Bronchial epithelial cell (primary cell): ENCODE measurements at regions not wholly inside any gene's neighbourhood (a gene's known extent, or its start where the extent isn't known, plus 50 kb on each side); places are given as distances from the start of the nearest gene placed in this dataset.

Source experiments
- DNase-seq: peaks from one replicate; pipeline ENCODE4 v3.0.0-alpha.2; 2010; ENCODE audit warnings: low read depth
- FAIRE-seq: peaks from 2 replicates; lab custom pipeline; 2011; peaks lifted over from hg19 to GRCh38; lab: Jason Lieb, UNC
- H3K27me3 ChIP-seq: 2 replicates; pipeline ENCODE4 v1.5.1; 2011; ENCODE audit warnings: low read length; ENCODE audit not compliant: control insufficient read depth, insufficient read depth
- H3K36me3 ChIP-seq: 2 replicates; pipeline ENCODE4 v1.5.1; 2011; ENCODE audit warnings: low read length; ENCODE audit not compliant: control insufficient read depth, insufficient read depth
- H3K4me3 ChIP-seq: 2 replicates; pipeline ENCODE4 v1.5.1; 2011; ENCODE audit warnings: mild to moderate bottlenecking, low read depth, low read length, control low read depth
- TF ChIP-seq, protein P1 (sequence below): IDR thresholded peaks from 2 replicates; pipeline ENCODE4 v1.5.1; 2011; ENCODE audit warnings: mild to moderate bottlenecking, moderate library complexity, low read length, control low read depth, inconsistent platforms; ENCODE audit not compliant: insufficient read depth, severe bottlenecking

DNA sequence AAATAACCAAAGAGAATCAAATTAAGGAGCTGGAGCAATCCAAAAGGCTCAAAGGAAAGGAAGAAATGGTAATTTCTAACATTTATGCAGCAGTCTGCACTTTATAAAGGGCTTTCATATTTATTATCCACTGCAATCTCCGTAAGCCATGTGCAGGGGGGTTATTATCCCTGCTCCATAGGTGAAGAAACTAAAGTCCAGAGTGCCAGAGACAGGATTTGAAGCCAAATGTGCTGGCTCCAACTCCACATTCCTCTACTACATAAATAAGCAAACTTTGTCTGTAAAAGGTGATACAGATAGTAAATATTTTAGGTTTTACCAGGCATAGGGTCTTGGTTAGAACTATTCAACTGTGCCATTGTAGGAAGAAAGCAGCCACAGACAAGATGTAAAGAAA is 221.4 kb downstream of the MINAR1 start:
- H3K4me3 ChIP-seq, result no peak overlapping the region
- DNase-seq, result no peak
- H3K27me3 ChIP-seq, result no peaks in the 10 kb centered on the region
- no peak for FAIRE-seq
- TF ChIP-seq, protein P1, sequence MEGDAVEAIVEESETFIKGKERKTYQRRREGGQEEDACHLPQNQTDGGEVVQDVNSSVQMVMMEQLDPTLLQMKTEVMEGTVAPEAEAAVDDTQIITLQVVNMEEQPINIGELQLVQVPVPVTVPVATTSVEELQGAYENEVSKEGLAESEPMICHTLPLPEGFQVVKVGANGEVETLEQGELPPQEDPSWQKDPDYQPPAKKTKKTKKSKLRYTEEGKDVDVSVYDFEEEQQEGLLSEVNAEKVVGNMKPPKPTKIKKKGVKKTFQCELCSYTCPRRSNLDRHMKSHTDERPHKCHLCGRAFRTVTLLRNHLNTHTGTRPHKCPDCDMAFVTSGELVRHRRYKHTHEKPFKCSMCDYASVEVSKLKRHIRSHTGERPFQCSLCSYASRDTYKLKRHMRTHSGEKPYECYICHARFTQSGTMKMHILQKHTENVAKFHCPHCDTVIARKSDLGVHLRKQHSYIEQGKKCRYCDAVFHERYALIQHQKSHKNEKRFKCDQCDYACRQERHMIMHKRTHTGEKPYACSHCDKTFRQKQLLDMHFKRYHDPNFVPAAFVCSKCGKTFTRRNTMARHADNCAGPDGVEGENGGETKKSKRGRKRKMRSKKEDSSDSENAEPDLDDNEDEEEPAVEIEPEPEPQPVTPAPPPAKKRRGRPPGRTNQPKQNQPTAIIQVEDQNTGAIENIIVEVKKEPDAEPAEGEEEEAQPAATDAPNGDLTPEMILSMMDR, result no peak
- H3K36me3 ChIP-seq, result no peaks in the 10 kb centered on the region

DNA sequence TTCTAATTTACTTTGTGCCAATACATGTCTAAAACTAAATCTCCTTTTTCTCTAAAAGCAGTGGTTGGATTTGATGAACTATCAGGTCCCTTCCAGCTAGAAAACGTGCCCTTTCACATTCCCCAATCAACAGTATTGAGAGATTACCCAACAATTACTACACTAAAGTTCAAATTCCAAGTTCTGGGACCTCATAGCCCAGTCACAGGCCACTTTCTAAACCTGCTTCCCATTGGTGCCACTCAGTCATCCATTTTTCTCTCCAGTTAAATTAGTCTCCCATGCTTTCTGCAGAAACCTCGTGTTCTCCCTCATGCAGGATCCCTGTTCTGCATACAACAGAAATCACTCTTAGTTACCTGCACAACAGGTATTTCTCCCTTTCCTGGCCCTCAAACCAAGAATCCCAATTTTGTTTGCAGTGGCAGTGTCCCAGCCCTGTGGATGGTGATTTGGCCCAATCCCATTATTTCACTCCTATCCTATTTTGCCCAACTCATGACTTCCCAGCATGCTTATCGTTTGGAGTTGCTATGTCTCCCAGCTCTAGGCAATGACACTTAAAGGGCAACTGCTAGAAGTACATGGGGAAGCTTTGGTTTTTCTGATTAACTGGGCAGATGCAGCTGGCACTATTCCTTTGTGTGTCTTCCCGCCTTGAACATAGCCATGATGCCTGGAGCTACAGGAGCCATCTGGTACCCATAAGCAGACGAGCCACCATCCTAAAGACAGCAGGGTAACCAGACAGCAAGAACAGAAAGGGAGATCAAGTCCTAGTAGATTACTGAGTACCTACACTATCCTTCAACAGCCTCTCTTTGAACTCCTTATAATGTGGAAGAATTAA is 224.2 kb downstream of the MINAR1 start:
- Histone ChIP-seq H3K36me3 (no peaks in the 10 kb centered on the region), H3K27me3 (no peaks in the 10 kb centered on the region), H3K4me3 (no peak overlapping the region)
- FAIRE-seq (no peak), DNase-seq (no peak)
- TF ChIP-seq, protein P1, result no peak

DNA sequence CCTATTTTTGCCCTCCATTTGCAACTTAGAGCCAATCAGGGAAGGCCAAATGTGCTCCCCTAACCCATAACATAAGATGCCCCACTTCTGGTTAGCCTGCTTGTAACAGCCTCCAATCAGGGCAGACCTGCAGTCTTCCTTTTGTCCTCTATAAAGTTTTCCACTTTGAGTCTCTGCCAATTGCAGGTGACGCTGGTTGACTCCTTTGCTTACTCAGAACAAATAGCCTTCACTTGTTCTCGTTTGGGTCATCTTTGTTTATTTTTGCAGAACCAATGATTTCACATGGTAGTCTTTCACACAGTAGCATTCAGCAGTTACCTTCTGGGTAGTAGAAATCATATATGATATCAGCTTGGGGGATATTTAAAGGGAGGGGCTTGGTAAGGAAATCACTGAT is 225.6 kb downstream of the MINAR1 start:
- TF ChIP-seq, protein P1, result no peak
- no peak for FAIRE-seq
- no peak for DNase-seq
- Histone ChIP-seq H3K4me3 (no peak overlapping the region), H3K27me3 (no peaks in the 10 kb centered on the region), H3K36me3 (no peaks in the 10 kb centered on the region)

DNA sequence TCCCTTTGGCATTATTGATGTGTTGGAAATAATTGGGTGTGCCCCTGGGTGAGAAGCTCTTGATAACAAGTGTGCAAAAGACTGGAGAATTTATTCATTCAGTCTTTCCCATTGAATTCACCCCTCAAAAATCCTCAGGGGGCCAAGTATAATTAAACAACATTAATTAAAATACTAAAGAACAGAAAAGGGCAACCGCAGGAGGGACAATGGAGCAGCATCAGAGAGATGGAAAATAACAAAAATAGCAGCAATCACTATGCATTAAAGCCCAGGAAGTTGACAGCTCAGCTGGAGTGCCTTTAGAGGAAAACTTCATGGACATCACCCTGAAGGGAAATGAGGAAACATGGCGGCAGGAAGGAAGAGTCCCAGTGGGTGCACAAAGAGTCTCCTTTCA is 227.6 kb downstream of the MINAR1 start:
- DNase-seq (no peak), FAIRE-seq (no peak)
- Histone ChIP-seq H3K27me3 (no peaks in the 10 kb centered on the region), H3K4me3 (no peak overlapping the region), H3K36me3 (no peaks in the 10 kb centered on the region)
- TF ChIP-seq, protein P1, result no peak

DNA sequence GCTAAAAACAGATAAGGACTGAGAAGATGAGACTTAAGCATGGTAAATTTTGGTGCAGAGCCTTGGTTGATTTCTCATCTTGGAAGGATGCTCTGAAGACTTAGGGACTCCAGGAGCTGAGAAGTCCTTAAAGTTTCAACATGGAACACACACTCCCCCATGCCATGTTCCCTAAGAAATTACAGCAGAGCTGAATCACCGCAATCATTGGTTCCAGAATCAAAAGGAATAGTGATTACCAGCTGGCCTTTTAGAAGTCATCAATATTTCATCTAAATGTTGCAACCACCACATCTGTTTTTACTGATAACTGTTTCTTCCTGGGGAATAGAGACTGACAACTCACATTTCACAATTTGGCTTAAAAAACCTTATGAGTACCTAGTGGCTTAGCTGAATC is 229.3 kb downstream of the MINAR1 start:
- FAIRE-seq (no peak), DNase-seq (no peak)
- H3K4me3 ChIP-seq, result no peak overlapping the region
- no peaks in the 10 kb centered on the region for H3K36me3 ChIP-seq
- TF ChIP-seq, protein P1, result no peak
- H3K27me3 ChIP-seq, result no peaks in the 10 kb centered on the region
